GM23338 (cell line): ENCODE measurements at regions not wholly inside any gene's neighbourhood (a gene's known extent, or its start where the extent isn't known, plus 50 kb on each side); places are given as distances from the start of the nearest gene placed in this dataset.

Experiments used
- ATAC-seq: fragments of 200-7000 bp; cut with Tn5 transposase; 3 replicates; pipeline ENCODE4 v1.9.1; 2020
- DNase-seq: peaks from one replicate; pipeline ENCODE4 v3.0.0-alpha.2; 2015; ENCODE audit warnings: low spot score
- H2AFZ ChIP-seq: fragments of 200-600 bp; sonication (generic); 2 replicates; pipeline ENCODE4 v1.8.0; 2016; ENCODE audit warnings: antibody characterized with exemption, mild to moderate bottlenecking, moderate library complexity
- H3F3A ChIP-seq: fragments of 200-600 bp; sonication (generic); replicated peaks from 2 replicates; pipeline ENCODE4 v1.8.0; 2017; ENCODE audit warnings: antibody characterized with exemption, mixed run types, low read depth
- H3K27ac ChIP-seq: fragments of 200-600 bp; sonication (generic); 2 replicates; pipeline ENCODE4 v1.6.1; 2016; ENCODE audit warnings: low read depth
- H3K27me3 ChIP-seq: fragments of 200-600 bp; sonication (generic); 2 replicates; pipeline ENCODE4 v1.8.0; 2016; ENCODE audit warnings: mild to moderate bottlenecking, mixed run types, moderate library complexity; ENCODE audit not compliant: insufficient read depth
- H3K36me3 ChIP-seq: fragments of 200-600 bp; sonication (generic); 2 replicates; pipeline ENCODE4 v1.8.0; 2016; ENCODE audit warnings: mild to moderate bottlenecking; ENCODE audit not compliant: insufficient read depth
- H3K4me1 ChIP-seq: fragments of 200-600 bp; sonication (generic); 2 replicates; pipeline ENCODE4 v1.8.0; 2016; ENCODE audit warnings: mild to moderate bottlenecking, moderate library complexity; ENCODE audit not compliant: insufficient read depth
- H3K4me2 ChIP-seq: fragments of 200-600 bp; sonication (generic); 2 replicates; pipeline ENCODE4 v1.7.1; 2017; ENCODE audit warnings: mixed run types
- H3K4me3 ChIP-seq: fragments of 200-600 bp; sonication (generic); 2 replicates; pipeline ENCODE4 v1.6.1; 2016; ENCODE audit warnings: mixed run types
- H3K79me2 ChIP-seq: fragments of 200-600 bp; sonication (generic); replicated peaks from 2 replicates; pipeline ENCODE4 v1.8.0; 2017; ENCODE audit warnings: mild to moderate bottlenecking; ENCODE audit not compliant: insufficient read depth
- H3K9me2 ChIP-seq: fragments of 200-600 bp; sonication (generic); 2 replicates; pipeline ENCODE4 v1.8.0; 2017; ENCODE audit not compliant: insufficient read depth
- H4K20me1 ChIP-seq: fragments of 200-600 bp; sonication (generic); replicated peaks from 2 replicates; pipeline ENCODE4 v1.8.0; 2017; ENCODE audit warnings: mild to moderate bottlenecking; ENCODE audit not compliant: insufficient read depth
- H3K27ac Mint-ChIP-seq: 2 replicates; pipeline ENCODE4 v1.8.0; 2020; ENCODE audit warnings: inconsistent platforms, mild to moderate bottlenecking, moderate library complexity, mixed read lengths
- H3K27me3 Mint-ChIP-seq: 3 replicates; pipeline ENCODE4 v1.8.0; 2022; ENCODE audit warnings: low read depth, mild to moderate bottlenecking, moderate library complexity, mixed read lengths, inconsistent platforms; ENCODE audit not compliant: insufficient read depth, poor library complexity
- H3K36me3 Mint-ChIP-seq: 3 replicates; pipeline ENCODE4 v1.8.0; 2021; ENCODE audit warnings: low read depth, mild to moderate bottlenecking, inconsistent platforms, moderate library complexity, mixed read lengths
- H3K4me1 Mint-ChIP-seq: 3 replicates; pipeline ENCODE4 v1.8.0; 2020; ENCODE audit warnings: mild to moderate bottlenecking, inconsistent platforms, mixed read lengths
- H3K4me3 Mint-ChIP-seq: 3 replicates; pipeline ENCODE4 v1.8.0; 2021; ENCODE audit warnings: moderate library complexity, mild to moderate bottlenecking, inconsistent platforms, mixed read lengths
- H3K9me3 Mint-ChIP-seq: 3 replicates; pipeline ENCODE4 v1.8.0; 2020; ENCODE audit warnings: moderate library complexity, mild to moderate bottlenecking, inconsistent platforms, mixed read lengths
- CREB1 ChIP-seq: fragments of 250-450 bp; sonication (Bioruptor Pico); IDR thresholded peaks from 2 replicates; pipeline ENCODE4 v1.5.0; 2020; ENCODE audit warnings: low read depth, mild to moderate bottlenecking, moderate library complexity
- EZH2 ChIP-seq: fragments of 200-600 bp; sonication (generic); IDR thresholded peaks from one replicate; pipeline ENCODE4 v1.8.0; 2017; ENCODE audit warnings: antibody characterized with exemption, mild to moderate bottlenecking, low read depth; ENCODE audit not compliant: unreplicated experiment
- EZH2phosphoT487 ChIP-seq: fragments of 200-600 bp; sonication (generic); IDR thresholded peaks from one replicate; pipeline ENCODE4 v1.8.1; 2018; ENCODE audit warnings: antibody characterized with exemption; ENCODE audit not compliant: unreplicated experiment
- JUNB ChIP-seq: IDR thresholded peaks from one replicate; pipeline ENCODE4 v1.6.1; 2016; ENCODE audit warnings: antibody characterized with exemption; ENCODE audit not compliant: unreplicated experiment
- POLR2AphosphoS5 ChIP-seq: IDR thresholded peaks from 2 replicates; pipeline ENCODE4 v1.6.1; 2016; ENCODE audit warnings: antibody characterized with exemption, low read depth
- STAT1 ChIP-seq: IDR thresholded peaks from one replicate; pipeline ENCODE4 v1.6.1; 2016; ENCODE audit warnings: antibody characterized with exemption; ENCODE audit not compliant: unreplicated experiment
- ZNF114 ChIP-seq: fragments of 250-450 bp; sonication (Bioruptor Pico); IDR thresholded peaks from 2 replicates; pipeline ENCODE4 v1.5.0; 2020; ENCODE audit warnings: mild to moderate bottlenecking, moderate library complexity
- ZNF331 ChIP-seq: fragments of 250-450 bp; sonication (Bioruptor Pico); IDR thresholded peaks from 2 replicates; pipeline ENCODE4 v1.5.0; 2020; ENCODE audit warnings: low read depth, mild to moderate bottlenecking, moderate library complexity
- TF ChIP-seq, protein P1 (sequence below), 2 experiments: fragments of 200-600 bp in 1 of 2; sonication (generic) in 1 of 2; conservative IDR thresholded peaks; 2 replicates each; pipeline versions ENCODE4 v1.5.1 to v1.6.1; 2016 to 2017; ENCODE audit warnings: antibody characterized with exemption in 2 of 2, low read depth in 2 of 2, mild to moderate bottlenecking in 2 of 2, moderate library complexity in 1 of 2
- TF ChIP-seq, protein P2 (sequence below): fragments of 250-450 bp; sonication (Bioruptor Pico); IDR thresholded peaks from 2 replicates; pipeline ENCODE4 v1.5.0; 2020; ENCODE audit warnings: mild to moderate bottlenecking, moderate library complexity
- TF ChIP-seq, protein P3 (sequence below): IDR thresholded peaks from 2 replicates; pipeline ENCODE4 v1.6.1; 2016; ENCODE audit warnings: antibody characterized with exemption

DNA sequence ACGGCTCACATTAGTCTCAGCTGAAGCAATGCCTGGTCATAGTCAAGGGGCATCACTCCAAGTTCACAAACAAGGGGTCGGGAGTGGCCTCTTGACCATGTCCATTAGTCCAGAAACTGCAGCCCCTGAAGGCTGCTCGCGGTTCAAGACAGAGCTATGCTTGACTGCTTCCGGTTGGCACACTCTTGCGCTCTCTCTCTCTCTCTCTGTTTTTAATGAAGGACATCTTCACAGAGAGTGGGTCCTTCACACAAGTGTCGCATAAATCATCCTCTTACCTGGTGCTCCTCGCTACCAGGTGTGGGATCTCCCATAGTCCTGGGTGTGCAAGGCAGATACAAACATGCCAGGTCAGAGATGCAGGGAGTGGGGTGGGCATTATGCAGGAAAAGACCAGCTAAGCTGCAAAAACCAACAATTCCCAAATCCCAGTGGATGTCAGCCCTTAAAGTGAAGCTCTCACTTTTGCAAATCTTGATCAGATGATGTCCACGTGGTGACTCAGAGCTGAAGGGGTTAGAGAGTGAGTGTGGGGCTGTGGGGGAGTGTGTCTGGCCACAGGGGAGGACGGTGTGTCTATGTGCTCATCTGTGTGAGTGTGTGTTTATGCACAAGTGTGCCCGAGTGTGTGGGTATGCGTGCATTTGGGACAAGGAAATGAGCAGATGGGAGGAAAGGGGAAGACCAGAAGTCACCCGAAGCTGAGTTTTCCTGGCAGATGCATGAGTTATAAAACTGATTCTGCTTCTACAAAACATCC, 83.7 kb upstream of the PPP2R2D start (continued):
- TF ChIP-seq, protein P1, sequence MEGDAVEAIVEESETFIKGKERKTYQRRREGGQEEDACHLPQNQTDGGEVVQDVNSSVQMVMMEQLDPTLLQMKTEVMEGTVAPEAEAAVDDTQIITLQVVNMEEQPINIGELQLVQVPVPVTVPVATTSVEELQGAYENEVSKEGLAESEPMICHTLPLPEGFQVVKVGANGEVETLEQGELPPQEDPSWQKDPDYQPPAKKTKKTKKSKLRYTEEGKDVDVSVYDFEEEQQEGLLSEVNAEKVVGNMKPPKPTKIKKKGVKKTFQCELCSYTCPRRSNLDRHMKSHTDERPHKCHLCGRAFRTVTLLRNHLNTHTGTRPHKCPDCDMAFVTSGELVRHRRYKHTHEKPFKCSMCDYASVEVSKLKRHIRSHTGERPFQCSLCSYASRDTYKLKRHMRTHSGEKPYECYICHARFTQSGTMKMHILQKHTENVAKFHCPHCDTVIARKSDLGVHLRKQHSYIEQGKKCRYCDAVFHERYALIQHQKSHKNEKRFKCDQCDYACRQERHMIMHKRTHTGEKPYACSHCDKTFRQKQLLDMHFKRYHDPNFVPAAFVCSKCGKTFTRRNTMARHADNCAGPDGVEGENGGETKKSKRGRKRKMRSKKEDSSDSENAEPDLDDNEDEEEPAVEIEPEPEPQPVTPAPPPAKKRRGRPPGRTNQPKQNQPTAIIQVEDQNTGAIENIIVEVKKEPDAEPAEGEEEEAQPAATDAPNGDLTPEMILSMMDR (conservative IDR thresholded peaks at IDR 0.05; ENCODE audit: low read depth in 2 of 2) = no peak
- no peak for TF ChIP-seq CREB1 (CRISPR knock-in tag)
- no peak for TF ChIP-seq ZNF114 (CRISPR knock-in tag)
- TF ChIP-seq EZH2 = no peak
- TF ChIP-seq EZH2phosphoT487 = no peak
- no peak for TF ChIP-seq ZNF331 (CRISPR knock-in tag)

DNA sequence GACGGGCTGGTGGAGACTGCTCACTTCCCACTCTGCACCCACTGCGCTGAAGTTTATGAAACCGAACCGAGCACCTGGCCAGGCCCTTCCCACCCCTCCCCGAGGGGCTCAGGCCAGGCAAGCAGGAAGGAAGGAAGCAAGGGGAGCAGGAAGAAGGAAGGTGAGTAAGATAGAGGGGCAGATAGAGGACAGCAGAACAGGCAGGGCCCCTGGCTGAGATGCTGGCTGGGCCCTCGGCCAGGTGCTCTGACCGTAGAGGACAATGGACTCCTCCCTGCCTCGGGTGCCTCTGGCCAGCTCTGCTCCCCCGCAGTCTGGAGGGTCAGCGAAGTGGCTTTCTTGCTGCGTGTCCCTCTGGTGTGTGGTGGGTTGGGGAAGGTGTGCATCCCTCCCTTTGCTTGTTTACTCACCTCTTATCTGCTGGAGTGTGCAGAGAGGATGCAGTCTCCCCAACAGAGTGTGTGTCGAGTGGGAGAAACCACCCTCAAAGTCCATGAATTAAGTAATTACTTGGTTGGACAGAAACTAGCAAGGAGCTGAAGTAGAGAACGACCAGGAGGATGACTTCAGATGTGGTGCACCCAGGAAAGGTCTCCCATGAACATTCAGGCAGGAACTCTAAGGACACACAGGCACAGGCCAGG, 82.8 kb upstream of the PPP2R2D start:
- no peak overlapping the region for H3K4me3 ChIP-seq
- no peak overlapping the region for H3K4me2 ChIP-seq
- H3K27me3 ChIP-seq = no peaks in the 10 kb centered on the region
- H3K79me2 ChIP-seq = no peaks in the 10 kb centered on the region
- Mint-ChIP-seq H3K9me3 (no peaks in the 10 kb centered on the region), H3K4me3 (no peak overlapping the region), H3K4me1 (peaks cover 18% of the 10 kb centered on the region), H3K27me3 (peaks cover 8% of the 10 kb centered on the region), H3K36me3 (no peaks in the 10 kb centered on the region), H3K27ac (no peak overlapping the region)
- ATAC-seq (no peak), DNase-seq (no peak)
- no peaks in the 10 kb centered on the region for H3K4me1 ChIP-seq
- H2AFZ ChIP-seq = no peak overlapping the region
- no peaks in the 10 kb centered on the region for H3F3A ChIP-seq
- H4K20me1 ChIP-seq = no peaks in the 10 kb centered on the region
- no peaks in the 10 kb centered on the region for H3K36me3 ChIP-seq
- H3K9me2 ChIP-seq = no peaks in the 10 kb centered on the region; the same call in 1 of the 2 replicates
- H3K27ac ChIP-seq = no peak overlapping the region
- TF ChIP-seq JUNB (no peak), CREB1 (CRISPR knock-in tag) (no peak), POLR2AphosphoS5 (no peak), ZNF114 (CRISPR knock-in tag) (no peak), EZH2 (no peak), EZH2phosphoT487 (no peak), STAT1 (no peak)
- TF ChIP-seq, protein P2, sequence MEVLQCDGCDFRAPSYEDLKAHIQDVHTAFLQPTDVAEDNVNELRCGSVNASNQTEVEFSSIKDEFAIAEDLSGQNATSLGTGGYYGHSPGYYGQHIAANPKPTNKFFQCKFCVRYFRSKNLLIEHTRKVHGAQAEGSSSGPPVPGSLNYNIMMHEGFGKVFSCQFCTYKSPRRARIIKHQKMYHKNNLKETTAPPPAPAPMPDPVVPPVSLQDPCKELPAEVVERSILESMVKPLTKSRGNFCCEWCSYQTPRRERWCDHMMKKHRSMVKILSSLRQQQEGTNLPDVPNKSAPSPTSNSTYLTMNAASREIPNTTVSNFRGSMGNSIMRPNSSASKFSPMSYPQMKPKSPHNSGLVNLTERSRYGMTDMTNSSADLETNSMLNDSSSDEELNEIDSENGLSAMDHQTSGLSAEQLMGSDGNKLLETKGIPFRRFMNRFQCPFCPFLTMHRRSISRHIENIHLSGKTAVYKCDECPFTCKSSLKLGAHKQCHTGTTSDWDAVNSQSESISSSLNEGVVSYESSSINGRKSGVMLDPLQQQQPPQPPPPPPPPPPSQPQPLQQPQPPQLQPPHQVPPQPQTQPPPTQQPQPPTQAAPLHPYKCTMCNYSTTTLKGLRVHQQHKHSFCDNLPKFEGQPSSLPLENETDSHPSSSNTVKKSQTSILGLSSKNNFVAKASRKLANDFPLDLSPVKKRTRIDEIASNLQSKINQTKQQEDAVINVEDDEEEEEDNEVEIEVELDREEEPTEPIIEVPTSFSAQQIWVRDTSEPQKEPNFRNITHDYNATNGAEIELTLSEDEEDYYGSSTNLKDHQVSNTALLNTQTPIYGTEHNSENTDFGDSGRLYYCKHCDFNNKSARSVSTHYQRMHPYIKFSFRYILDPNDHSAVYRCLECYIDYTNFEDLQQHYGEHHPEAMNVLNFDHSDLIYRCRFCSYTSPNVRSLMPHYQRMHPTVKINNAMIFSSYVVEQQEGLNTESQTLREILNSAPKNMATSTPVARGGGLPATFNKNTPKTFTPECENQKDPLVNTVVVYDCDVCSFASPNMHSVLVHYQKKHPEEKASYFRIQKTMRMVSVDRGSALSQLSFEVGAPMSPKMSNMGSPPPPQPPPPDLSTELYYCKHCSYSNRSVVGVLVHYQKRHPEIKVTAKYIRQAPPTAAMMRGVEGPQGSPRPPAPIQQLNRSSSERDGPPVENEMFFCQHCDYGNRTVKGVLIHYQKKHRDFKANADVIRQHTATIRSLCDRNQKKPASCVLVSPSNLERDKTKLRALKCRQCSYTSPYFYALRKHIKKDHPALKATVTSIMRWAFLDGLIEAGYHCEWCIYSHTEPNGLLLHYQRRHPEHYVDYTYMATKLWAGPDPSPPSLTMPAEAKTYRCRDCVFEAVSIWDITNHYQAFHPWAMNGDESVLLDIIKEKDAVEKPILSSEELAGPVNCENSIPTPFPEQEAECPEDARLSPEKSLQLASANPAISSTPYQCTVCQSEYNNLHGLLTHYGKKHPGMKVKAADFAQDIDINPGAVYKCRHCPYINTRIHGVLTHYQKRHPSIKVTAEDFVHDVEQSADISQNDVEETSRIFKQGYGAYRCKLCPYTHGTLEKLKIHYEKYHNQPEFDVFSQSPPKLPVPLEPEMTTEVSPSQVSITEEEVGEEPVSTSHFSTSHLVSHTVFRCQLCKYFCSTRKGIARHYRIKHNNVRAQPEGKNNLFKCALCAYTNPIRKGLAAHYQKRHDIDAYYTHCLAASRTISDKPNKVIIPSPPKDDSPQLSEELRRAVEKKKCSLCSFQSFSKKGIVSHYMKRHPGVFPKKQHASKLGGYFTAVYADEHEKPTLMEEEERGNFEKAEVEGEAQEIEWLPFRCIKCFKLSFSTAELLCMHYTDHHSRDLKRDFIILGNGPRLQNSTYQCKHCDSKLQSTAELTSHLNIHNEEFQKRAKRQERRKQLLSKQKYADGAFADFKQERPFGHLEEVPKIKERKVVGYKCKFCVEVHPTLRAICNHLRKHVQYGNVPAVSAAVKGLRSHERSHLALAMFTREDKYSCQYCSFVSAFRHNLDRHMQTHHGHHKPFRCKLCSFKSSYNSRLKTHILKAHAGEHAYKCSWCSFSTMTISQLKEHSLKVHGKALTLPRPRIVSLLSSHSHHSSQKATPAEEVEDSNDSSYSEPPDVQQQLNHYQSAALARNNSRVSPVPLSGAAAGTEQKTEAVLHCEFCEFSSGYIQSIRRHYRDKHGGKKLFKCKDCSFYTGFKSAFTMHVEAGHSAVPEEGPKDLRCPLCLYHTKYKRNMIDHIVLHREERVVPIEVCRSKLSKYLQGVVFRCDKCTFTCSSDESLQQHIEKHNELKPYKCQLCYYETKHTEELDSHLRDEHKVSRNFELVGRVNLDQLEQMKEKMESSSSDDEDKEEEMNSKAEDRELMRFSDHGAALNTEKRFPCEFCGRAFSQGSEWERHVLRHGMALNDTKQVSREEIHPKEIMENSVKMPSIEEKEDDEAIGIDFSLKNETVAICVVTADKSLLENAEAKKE (CRISPR knock-in tag) = no peak
- TF ChIP-seq, protein P3, sequence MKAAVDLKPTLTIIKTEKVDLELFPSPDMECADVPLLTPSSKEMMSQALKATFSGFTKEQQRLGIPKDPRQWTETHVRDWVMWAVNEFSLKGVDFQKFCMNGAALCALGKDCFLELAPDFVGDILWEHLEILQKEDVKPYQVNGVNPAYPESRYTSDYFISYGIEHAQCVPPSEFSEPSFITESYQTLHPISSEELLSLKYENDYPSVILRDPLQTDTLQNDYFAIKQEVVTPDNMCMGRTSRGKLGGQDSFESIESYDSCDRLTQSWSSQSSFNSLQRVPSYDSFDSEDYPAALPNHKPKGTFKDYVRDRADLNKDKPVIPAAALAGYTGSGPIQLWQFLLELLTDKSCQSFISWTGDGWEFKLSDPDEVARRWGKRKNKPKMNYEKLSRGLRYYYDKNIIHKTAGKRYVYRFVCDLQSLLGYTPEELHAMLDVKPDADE = no peak
- TF ChIP-seq, protein P1 (conservative IDR thresholded peaks at IDR 0.05; ENCODE audit: low read depth in 2 of 2) = no peak
